Vagina (tissue), 2 donors: ENCODE measurements at regions not wholly inside any gene's neighbourhood (a gene's known extent, or its start where the extent isn't known, plus 50 kb on each side); places are given as distances from the start of the nearest gene placed in this dataset.

Experiments
- CTCF ChIP-seq, 3 experiments: fragments of 450-650 bp in 2 of 3; fragments of 200-600 bp in 1 of 3; sonication (generic) in 1 of 3; IDR thresholded peaks; one replicate each; pipeline ENCODE4 v1.5.1; 2017 to 2019; ENCODE audit warnings: antibody characterized with exemption in 3 of 3, mild to moderate bottlenecking in 2 of 3, moderate library complexity in 2 of 3
- POLR2A ChIP-seq, 2 donors: fragments of 450-650 bp; IDR thresholded peaks; one replicate each; pipeline ENCODE4 v1.6.1; 2017; ENCODE audit warnings: antibody characterized with exemption in 2 of 2, mild to moderate bottlenecking in 2 of 2, moderate library complexity in 2 of 2
- POLR2AphosphoS5 ChIP-seq, 2 donors: sonication (generic); formaldehyde crosslinking; IDR thresholded peaks; one replicate each; pipeline ENCODE4 v1.9.0; 2017; ENCODE audit warnings: antibody characterized with exemption in 2 of 2, mild to moderate bottlenecking in 2 of 2, low read depth in 1 of 2; ENCODE audit not compliant: insufficient read depth in 1 of 2

- TF ChIP-seq CTCF (IDR thresholded peaks at IDR 0.05), result no peak
- TF ChIP-seq POLR2AphosphoS5 (IDR thresholded peaks at IDR 0.05; ENCODE audit: insufficient read depth in 1 of 2, low read depth in 1 of 2), result no peak
- TF ChIP-seq POLR2A (IDR thresholded peaks at IDR 0.05), result no peak
Observed at GRCh38 chr2:128651000-128651399, 332.3 kb upstream of the HS6ST1 start.
